Epithelial cell of esophagus (primary cell): ENCODE measurements at regions not wholly inside any gene's neighbourhood (a gene's known extent, or its start where the extent isn't known, plus 50 kb on each side); places are given as distances from the start of the nearest gene placed in this dataset.
A peak's percentile ranks its signal among the peaks of the same experiment; 100 is the strongest.

Experiments used
- DNase-seq: peaks from one replicate; pipeline ENCODE4 v3.0.0; 2010; ENCODE audit warnings: low read depth
- H3K4me3 ChIP-seq: 2 replicates; pipeline ENCODE4 v1.5.1; 2011; ENCODE audit warnings: mild to moderate bottlenecking, low read length, control low read depth
- CTCF ChIP-seq: IDR thresholded peaks from 2 replicates; pipeline ENCODE4 v1.5.1; 2011; ENCODE audit warnings: low read depth, mild to moderate bottlenecking, low read length, control low read depth, inconsistent platforms; ENCODE audit not compliant: insufficient read depth; ENCODE audit errors: missing control alignments

- TF ChIP-seq CTCF: no peak
- no peak for DNase-seq
- no peak overlapping the region for H3K4me3 ChIP-seq
Observed at GRCh38 chr6:78192057-78192456, 539.2 kb downstream of the MEI4 start.

GRCh38 chr6:78199044-78199443 is 546.2 kb downstream of the MEI4 start:
- TF ChIP-seq CTCF: no peak
- DNase-seq: no peak
- no peak overlapping the region for H3K4me3 ChIP-seq

- no peak for TF ChIP-seq CTCF
- no peak for DNase-seq
Observed at GRCh38 chr6:78222226-78222625, 569.4 kb downstream of the MEI4 start.

GRCh38 chr6:78231002-78231401 is 578.2 kb downstream of the MEI4 start:
- no peak for TF ChIP-seq CTCF
- peak; percentile 25 for DNase-seq
- no peak overlapping the region for H3K4me3 ChIP-seq

More at GRCh38 chr6:78222226-78222625, 569.4 kb downstream of the MEI4 start:
- no peak overlapping the region for H3K4me3 ChIP-seq

GRCh38 chr6:78243519-78243918 is 590.7 kb downstream of the MEI4 start:
- H3K4me3 ChIP-seq: no peak overlapping the region
- DNase-seq: peak; percentile 84
- no peak for TF ChIP-seq CTCF

GRCh38 chr6:78251931-78252330 is 599.1 kb downstream of the MEI4 start:
- DNase-seq: no peak
- H3K4me3 ChIP-seq: no peak overlapping the region
- no peak for TF ChIP-seq CTCF

- H3K4me3 ChIP-seq: no peak overlapping the region
- no peak for DNase-seq
- no peak for TF ChIP-seq CTCF
Observed at GRCh38 chr6:78253618-78254017, 600.8 kb downstream of the MEI4 start.
